ENCODE measurements at regions not wholly inside any gene's neighbourhood (a gene's known extent, or its start where the extent isn't known, plus 50 kb on each side); places are given as distances from the start of the nearest gene placed in this dataset.
A peak's percentile ranks its signal among the peaks of the same experiment; 100 is the strongest.

DNA sequence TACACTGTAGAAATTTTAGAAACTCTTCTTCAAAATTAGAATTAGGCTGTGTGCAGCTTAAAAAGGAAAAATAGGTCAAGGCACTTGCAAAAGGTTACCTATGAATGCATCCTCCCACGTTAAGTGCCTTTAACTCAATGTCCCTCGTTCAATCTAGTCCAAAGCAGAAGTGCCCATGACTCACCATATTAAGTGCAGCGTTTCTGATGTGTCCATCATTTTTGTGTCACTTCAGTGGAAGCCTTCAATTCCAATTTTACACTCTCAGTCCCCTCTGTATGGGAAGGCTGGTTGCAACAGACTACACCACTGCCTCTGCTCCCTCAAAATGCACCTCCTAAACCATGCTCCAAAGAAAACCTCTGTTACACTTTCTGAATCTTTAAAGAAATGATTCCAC, 53.4 kb downstream of the FOXB1 start:
- no peak for DNase-seq

GRCh38 chr15:60059186-60059585, 55.1 kb downstream of the FOXB1 start:
- DNase-seq: no peak

- DNase-seq: no peak
Observed at GRCh38 chr15:60061758-60062157, 57.6 kb downstream of the FOXB1 start.

- no peak for DNase-seq
Observed at GRCh38 chr15:60062826-60063225, 58.7 kb downstream of the FOXB1 start.

DNA sequence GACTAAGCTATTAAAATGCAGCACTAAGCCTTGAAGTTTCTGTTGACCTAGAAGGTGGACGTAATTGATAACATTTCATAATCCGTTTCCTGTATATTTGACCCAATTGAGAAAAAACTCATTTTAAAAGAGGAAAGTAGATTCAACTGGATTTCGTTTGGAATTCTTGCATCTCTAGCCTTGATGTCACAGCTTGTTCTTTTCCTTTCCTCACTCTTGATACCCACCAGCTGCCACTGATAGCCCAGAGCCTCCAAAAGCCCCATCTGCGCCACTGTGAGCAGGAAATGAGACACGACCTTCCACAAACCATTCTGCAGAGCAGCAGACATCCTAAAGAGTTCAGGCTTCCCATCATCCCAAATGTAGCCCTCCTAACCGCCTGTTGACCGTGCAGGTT, 61.8 kb downstream of the FOXB1 start:
- DNase-seq: no peak

DNA sequence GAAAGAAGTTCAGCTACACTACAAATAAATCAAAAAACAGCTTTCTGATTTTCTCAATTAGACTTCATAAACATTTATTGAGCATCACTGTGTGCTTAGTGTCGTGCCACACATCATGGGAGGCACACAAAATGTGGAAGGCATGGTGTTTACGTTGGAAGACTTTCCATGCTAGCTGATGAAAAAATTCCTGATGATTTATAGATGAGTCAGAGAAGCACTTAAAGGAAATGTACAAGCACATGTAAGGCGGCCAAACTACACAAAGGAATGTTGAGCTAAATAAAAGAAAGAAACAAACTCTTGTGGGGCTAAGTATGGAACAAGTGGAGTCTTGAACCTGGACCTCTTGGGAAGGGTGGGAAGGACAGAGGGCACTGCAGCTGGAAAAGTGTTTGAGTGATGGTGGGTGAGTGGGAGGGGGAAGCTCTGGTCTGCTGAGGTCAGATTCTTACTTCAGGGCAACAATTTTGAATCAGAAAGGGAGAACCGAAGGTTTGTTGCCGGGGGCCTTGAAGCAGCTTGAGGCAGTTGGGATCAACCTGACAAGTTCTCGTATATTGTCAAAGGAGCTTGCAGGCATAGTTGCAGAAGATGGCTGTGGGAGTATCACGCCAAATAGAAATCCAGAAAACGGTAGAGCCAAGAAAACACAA, 66.9 kb downstream of the FOXB1 start:
- no peak for DNase-seq

- DNase-seq: no peak
Observed at GRCh38 chr15:60072826-60073465, 68.8 kb downstream of the FOXB1 start.

- no peak for DNase-seq
Observed at GRCh38 chr15:60073466-60073840, 69.3 kb downstream of the FOXB1 start.

- DNase-seq: no peak
Observed at GRCh38 chr15:60074181-60074885, 70.2 kb downstream of the FOXB1 start.

DNA sequence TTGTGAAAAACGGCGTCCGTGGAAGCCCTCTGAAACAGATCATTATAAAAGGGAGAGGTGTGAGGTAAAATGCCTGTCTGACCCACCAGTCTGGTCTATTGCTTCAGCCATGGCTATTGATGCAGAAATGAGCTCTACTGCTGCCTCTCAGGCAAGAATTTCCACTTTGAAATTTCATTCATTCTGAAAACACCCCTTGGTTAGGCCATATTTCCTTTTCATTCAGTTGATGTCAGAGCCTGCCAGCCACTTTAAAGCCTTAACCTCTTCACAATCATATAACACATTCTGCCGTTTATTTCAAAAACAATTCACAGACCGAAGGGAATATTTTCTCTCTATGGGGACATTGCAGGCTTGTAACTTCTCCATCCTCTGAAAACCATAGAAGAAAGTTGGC, 71.9 kb downstream of the FOXB1 start:
- DNase-seq: no peak

- no peak for DNase-seq
Observed at GRCh38 chr15:60076582-60077276, 72.6 kb downstream of the FOXB1 start.

DNA sequence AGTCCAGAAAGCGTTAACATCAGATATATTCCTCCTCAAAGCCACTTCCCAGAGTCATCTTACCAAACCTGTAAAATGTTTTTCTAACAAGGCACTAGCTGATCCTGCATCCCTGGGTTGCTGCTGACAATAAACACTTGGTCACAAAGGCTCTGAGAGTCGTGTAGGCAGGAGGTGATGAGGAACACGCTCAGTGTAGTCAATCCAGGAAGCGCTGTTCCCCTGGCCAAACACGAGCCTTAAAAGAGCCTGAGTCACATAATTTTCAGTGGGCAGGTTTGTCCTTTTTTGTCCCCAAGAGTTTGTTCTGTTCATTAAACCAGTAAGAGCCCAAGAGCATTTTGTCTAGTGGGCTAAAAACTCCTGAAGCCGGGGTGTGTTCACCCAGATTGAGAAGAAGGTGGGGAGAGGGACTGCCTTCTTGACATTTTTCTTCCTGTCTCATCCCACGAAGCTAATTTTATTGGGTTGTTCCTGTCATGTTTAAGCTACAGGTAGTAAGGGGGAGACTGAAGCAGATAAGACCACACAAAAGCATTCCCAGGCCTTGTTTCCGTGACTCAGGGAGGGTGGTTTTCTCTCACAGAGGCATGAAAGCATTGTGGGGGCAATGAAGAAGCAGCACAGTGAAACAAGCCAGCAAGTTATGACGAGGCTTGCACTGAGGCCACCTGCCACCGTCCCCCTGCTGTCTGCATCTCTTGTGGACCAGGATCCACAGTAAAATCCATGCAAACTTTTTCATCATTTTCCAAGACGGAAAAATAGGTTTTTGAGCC, 73.7 kb downstream of the FOXB1 start:
- peak; percentile 69 for DNase-seq

- DNase-seq: no peak
Observed at GRCh38 chr15:60079210-60079609, 75.1 kb downstream of the FOXB1 start.

DNA sequence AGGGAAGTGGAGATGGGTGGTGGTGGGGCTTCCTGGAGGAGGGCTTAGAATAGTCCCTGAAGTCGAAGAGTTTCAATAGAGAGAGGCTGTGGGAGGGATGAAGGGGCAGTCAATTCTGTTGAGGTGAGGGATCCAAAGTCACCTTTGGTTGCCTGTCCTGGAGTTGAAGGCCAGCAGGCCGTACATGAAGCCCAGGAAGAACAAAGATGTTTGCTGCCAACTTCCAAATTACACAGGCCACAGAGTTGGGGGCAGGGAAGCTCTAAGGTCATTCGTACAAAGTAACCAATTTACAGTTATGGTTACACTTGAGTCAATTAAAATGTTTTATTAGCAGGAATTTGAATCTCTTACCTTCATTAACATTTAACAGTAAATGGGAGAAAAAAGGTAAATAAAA, 77.9 kb downstream of the FOXB1 start:
- DNase-seq: no peak

GRCh38 chr15:60083318-60083717, 79.2 kb downstream of the FOXB1 start:
- DNase-seq: no peak

DNA sequence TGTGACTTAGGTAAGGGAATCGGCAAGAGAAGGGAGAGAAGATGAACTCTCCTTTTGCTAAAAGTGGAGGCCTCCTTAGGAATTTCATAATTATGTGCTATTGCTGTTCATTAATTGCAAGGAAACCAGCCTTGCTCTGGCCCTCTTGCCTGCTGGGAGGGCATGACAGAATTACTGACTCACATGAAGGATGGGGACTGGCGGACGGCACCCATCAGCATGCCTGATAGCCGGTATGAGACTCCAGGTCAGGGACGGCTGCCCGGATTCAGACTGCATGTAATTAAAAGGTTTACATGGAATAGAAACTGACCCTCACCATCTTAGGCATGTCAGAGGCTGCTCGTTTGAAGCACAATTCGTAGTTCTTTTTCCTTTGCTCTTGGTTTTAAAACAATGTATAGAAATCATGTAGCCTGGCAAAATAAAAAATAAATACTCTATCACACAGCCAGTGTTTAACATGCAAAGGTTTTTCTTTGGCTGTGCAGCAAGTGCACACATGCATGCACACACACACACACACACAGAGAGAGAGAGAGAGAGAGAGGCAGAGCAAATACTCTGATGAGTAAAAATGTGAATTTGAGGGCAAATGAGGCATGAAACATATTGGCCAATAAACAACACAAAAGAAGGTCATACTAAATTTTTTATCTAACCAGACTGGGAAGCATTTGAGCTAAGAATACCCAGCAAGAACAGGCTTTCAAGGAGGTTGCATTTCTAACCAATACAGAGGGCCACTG, 82.7 kb downstream of the FOXB1 start:
- DNase-seq: no peak

DNA sequence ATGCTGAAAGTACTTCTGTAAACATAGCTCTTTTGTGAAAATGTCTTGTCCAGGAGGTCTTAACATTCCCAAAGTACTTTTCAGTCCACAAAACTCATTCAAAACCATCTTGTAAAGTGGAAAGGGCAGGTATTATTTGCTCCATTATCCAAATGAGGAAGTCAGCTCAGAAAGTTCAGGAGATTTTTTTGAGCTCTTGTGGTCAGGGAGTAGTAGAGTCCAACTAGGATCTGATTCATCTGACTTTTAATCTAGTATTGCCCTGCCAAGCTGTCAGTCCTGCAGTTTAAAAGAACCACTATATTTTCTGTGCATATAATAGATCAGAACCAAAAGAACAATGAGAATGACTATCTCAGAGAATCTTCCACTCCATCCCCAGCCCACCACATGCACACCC, 83.5 kb downstream of the FOXB1 start:
- no peak for DNase-seq

GRCh38 chr15:60090747-60091146, 86.6 kb downstream of the FOXB1 start:
- no peak for DNase-seq

DNA sequence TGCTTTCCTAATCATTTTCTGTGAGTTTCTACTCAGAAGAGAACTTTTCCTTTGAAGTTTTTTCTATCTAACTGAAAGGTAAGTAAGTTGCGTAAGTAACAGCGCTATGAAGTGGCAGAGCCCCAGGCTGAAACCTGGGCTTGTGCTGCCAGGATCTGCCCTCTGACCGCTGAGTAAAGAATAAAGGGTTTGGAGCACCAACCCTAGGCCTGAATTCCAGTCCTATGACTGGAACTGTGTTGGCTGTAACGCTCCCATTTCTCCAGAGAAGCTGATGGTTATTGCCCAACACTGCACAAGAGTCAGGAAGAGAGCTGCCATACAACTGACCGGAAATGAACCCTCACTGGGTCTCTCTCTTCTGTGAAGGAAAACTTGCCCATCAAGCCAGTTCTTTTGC, 87.0 kb downstream of the FOXB1 start:
- DNase-seq: no peak

GRCh38 chr15:60091911-60092310, 87.8 kb downstream of the FOXB1 start:
- DNase-seq: no peak

- DNase-seq: no peak
Observed at GRCh38 chr15:60093273-60094067, 89.4 kb downstream of the FOXB1 start.

Data from stimulated activated CD8-positive, alpha-beta memory T cell treated with anti-CD3 and anti-CD28 coated beads, Interleukin-4, amount 100 ng/mL, for 48 hours (primary cell).